ENCODE measurements at regions not wholly inside any gene's neighbourhood (a gene's known extent, or its start where the extent isn't known, plus 50 kb on each side); places are given as distances from the start of the nearest gene placed in this dataset.

- H3K4me3 ChIP-seq (ENCODE audit: low read depth, low read length), result no peak overlapping the region
- DNase-seq (ENCODE audit: low read depth), result no peak
- TF ChIP-seq, protein P1, sequence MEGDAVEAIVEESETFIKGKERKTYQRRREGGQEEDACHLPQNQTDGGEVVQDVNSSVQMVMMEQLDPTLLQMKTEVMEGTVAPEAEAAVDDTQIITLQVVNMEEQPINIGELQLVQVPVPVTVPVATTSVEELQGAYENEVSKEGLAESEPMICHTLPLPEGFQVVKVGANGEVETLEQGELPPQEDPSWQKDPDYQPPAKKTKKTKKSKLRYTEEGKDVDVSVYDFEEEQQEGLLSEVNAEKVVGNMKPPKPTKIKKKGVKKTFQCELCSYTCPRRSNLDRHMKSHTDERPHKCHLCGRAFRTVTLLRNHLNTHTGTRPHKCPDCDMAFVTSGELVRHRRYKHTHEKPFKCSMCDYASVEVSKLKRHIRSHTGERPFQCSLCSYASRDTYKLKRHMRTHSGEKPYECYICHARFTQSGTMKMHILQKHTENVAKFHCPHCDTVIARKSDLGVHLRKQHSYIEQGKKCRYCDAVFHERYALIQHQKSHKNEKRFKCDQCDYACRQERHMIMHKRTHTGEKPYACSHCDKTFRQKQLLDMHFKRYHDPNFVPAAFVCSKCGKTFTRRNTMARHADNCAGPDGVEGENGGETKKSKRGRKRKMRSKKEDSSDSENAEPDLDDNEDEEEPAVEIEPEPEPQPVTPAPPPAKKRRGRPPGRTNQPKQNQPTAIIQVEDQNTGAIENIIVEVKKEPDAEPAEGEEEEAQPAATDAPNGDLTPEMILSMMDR (IDR thresholded peaks at IDR 0.05; ENCODE audit: insufficient read depth, low read depth, low read length, missing control alignments), result no peak
These were observed 152.7 kb upstream of the NT5C1B start for GRCh38 chr2:18741895-18742732.

GRCh38 chr2:18741191-18741590, 151.8 kb upstream of the NT5C1B start:
- DNase-seq (ENCODE audit: low read depth), result no peak
- H3K4me3 ChIP-seq (ENCODE audit: low read depth, low read length), result no peak overlapping the region
- TF ChIP-seq, protein P1 (IDR thresholded peaks at IDR 0.05; ENCODE audit: insufficient read depth, low read depth, low read length, missing control alignments), result no peak

- TF ChIP-seq, protein P1 (IDR thresholded peaks at IDR 0.05; ENCODE audit: insufficient read depth, low read depth, low read length, missing control alignments), result no peak
- no peak overlapping the region for H3K4me3 ChIP-seq (ENCODE audit: low read depth, low read length)
- DNase-seq (ENCODE audit: low read depth), result no peak
These were observed 151.1 kb upstream of the NT5C1B start for GRCh38 chr2:18740474-18740881.

GRCh38 chr2:18731666-18732065, 142.3 kb upstream of the NT5C1B start:
- TF ChIP-seq, protein P1 (IDR thresholded peaks at IDR 0.05; ENCODE audit: insufficient read depth, low read depth, low read length, missing control alignments), result no peak
- no peak for DNase-seq (ENCODE audit: low read depth)
- no peak overlapping the region for H3K4me3 ChIP-seq (ENCODE audit: low read depth, low read length)

- no peak overlapping the region for H3K4me3 ChIP-seq (ENCODE audit: low read depth, low read length)
- TF ChIP-seq, protein P1 (IDR thresholded peaks at IDR 0.05; ENCODE audit: insufficient read depth, low read depth, low read length, missing control alignments), result no peak
- no peak for DNase-seq (ENCODE audit: low read depth)
These were observed 135.2 kb upstream of the NT5C1B start for GRCh38 chr2:18724371-18725145.

DNA sequence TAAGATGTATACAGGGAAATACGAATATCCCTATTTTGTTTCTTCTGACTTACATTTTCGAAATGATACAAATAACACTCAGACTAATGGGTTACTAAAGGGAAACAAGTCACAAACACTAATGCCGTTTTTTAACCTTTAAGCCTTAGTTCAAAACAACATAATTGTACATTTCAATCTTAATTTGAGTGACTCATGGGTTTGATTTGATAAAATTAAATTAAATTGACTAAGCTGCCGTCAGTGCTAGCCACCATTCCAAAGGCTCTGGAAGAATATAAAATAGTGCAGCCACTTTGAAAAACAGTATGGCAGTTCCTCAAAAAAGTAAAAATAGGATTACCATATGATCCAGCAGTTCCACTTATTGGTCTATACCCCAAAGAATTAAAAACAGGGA, 133.8 kb upstream of the NT5C1B start:
- no peak overlapping the region for H3K4me3 ChIP-seq (ENCODE audit: low read depth, low read length)
- DNase-seq (ENCODE audit: low read depth), result no peak
- TF ChIP-seq, protein P1 (IDR thresholded peaks at IDR 0.05; ENCODE audit: insufficient read depth, low read depth, low read length, missing control alignments), result no peak
